NCI-H446 (cell line): ENCODE measurements at regions not wholly inside any gene's neighbourhood (a gene's known extent, or its start where the extent isn't known, plus 50 kb on each side); places are given as distances from the start of the nearest gene placed in this dataset.
A peak's percentile ranks its signal among the peaks of the same experiment; 100 is the strongest.
"Not testable (repeated sequence)": the region's sequence is repeated elsewhere in the genome, so short reads cannot be mapped to it uniquely, and the experiment has no call there.

Experiments
- DNase-seq, 2 experiments: peaks; one replicate each; lab custom pipeline; 2025; lab: John Stamatoyannopoulos, UW

DNA sequence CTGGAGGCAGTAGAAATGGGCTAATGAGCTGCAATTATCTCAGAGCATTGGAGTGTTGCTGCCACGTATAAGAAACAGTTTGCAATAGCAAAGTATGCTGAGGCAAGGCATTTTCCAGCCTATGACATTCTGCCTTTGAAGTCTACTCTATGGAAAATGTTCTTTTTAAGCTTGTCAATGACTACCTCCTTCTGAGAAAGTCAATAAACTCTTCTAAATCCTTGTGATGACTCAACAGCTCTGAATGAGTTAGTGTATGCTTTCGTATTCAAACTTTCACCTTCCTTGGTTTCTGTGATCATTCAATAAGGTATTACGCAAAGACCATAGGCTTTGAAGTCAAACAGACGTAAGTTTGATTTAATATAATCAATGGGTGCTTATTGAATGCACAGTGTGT is 111.2 kb downstream of the CAPZA3 start:
- DNase-seq: no peak

GRCh38 chr12:18849761-18850160 is 111.8 kb downstream of the CAPZA3 start:
- no peak for DNase-seq

DNA sequence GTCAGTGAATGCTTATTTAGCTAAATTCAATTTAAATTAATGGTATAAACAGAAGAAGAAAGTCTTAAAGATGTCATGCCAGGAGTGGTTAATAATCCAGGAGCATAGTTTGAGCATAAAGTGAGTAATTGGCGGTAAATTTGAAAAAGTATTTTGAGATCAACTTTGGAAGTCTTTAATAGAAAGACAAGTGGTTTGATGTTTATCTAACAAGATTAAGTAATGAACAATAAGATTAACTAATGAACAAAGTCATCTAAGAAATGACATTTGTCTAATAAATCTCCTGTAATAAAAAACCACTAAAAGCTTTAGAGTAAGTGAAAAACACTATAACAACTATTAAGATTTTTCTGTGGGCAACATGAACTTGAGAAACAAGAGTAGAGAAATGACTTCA is 112.8 kb downstream of the CAPZA3 start:
- no peak for DNase-seq

DNA sequence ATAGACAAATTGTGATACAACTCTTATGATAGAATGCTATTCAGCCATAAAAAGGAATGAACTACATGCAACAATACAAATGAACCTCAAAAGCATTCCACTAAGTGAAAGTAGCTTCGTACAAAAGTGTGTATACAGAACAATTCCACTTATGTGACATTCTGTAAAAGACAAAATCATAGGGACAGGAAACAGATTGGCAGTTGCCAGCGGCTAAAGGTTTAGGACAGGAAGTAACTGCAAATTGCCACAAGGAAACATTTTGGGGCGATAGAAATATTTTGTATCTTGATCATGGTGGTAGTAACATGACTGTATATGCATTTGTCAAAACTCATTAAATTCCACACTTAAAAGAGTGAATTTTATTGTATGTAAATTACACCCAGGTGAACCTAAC is 113.4 kb downstream of the CAPZA3 start:
- DNase-seq: no peak

GRCh38 chr12:18853570-18854366 is 115.8 kb downstream of the CAPZA3 start:
- DNase-seq: no peak

GRCh38 chr12:18857656-18858055 is 119.7 kb downstream of the CAPZA3 start:
- no peak for DNase-seq

DNA sequence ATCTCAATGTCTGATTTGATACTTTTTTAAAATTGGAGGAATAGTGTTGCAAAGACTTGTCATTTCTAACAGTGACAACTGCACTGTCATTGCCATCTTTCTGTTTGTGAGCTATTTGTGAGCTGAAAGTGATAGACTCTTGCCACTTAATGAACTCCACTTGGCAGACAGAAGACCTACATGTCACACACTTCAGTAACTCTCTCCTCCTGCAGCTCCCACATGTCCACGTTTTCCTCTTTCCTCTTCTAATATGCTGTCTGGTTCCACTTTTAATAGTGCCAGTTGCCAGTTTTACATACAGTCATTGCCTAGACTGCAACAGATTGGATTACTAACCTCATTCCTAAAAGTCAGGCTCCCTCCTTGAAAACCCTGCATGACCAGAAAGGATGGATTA is 121.5 kb downstream of the CAPZA3 start:
- peak; percentile 51 to 68 for DNase-seq

- DNase-seq: peak in 1 of 2 experiments; percentile 35
Observed at GRCh38 chr12:18861287-18861858, 123.5 kb downstream of the CAPZA3 start.

GRCh38 chr12:18863769-18864500 is 126.0 kb downstream of the CAPZA3 start:
- no peak for DNase-seq

DNA sequence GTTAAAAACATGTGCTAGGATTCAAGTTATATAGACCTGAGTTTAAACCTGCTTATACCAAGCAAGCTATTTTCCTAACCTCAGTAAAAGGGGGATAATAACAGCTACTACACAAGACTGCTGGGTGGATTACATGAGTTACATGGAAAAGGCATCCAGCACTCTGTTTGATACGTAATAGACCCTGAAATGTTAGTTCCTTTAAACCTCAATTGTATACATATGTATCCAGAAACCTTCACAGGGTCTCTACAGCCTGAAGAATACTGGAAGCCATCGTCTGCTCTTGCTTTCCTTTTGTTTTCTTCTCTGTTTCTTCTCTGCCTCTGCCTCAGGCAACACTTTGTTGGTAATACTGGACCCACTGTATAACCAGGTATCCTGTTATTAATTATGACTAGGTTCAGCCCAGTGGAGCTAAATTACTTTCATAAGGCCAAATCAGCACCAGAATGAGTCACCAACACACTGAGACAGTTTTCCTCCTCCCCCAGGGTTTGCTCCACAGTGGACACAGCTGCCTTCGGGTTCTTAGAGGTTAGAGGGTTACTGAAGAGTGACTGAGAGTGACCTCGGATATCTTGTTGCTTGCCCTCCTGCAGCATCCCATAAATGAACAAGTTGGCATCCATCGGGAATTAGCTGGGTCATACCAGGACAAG is 127.1 kb downstream of the CAPZA3 start:
- DNase-seq: no peak

GRCh38 chr12:18868717-18869116 is 130.8 kb downstream of the CAPZA3 start:
- DNase-seq: no peak

DNA sequence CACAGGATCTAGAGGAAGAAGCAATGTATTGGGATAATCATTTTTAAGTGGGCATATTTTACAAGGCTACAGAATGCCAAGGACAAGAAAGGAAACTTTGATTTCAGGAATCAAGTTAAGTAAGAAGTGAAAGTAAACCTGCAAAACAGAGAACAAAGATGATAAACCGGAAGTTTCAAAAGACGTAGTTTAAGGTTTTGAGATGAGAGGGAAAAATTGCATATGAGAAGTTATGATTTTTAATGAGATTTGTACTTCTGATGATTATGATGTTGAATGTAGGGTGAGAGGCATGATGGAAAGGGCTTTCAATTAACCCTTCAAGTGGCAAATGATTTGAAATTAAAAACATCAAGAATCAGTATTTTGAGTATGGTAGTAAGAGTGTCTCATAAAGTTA is 134.9 kb downstream of the CAPZA3 start:
- DNase-seq: no peak

DNA sequence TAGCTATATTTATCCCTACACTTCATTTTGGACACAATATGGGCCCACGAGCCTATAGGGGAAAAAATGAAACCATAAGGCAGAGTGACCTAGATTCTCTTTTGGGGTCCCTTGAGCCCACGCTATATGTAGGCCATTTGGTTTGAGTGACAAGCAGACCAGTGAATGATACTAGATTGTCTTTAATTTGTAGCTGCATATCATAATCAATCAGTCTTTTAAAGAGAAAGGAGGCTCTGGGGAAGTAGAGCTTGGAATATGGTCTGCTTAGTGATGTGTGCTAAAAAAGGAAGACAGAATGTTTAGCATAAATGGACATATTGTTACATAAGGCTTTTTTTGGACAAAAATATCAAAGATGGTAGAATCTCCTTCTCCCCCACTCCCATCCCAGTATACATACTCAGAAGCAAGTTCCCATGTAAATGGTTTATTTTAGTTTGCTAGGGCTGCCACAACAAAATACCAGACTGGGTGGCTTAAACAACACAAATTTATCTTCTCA is 140.8 kb downstream of the CAPZA3 start:
- DNase-seq: no peak

DNA sequence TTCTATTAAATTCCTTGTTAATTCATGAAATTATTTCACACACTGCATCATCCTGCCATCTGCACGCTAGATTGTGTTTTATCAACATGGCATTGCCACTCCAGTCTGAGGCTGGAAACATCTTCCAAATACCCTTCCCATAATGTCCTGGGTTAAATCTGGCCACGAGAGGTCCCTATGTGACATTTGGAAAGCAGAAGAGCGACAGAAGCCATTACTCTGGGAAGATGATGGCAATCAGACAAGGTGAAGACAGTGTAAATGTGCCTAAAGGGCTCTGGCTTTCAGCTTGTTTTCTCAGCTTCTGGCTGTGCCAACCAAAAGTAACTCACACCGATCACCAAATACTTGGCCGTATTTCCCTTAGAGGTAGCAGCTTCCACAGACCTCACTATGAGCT is 144.8 kb downstream of the CAPZA3 start:
- no peak for DNase-seq

DNA sequence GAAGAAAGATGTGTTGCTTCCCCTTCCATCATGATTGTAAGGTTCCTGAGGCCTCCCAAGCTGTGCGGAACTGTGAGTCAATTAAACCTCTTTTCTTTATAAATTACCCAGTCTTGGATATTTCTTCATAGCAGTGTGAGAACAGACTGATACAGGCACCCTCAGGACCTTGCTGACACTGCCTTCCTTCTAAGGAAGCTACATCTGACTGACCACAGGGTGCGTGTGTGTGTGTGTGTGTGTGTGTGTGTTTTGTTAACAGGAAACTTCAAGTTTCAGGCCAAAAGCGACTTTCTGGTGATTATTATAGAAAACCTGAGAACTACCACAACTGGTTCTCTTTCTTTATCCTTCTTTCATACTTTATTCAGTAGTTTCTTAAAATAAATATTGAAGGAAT is 149.0 kb downstream of the CAPZA3 start:
- no peak for DNase-seq

DNA sequence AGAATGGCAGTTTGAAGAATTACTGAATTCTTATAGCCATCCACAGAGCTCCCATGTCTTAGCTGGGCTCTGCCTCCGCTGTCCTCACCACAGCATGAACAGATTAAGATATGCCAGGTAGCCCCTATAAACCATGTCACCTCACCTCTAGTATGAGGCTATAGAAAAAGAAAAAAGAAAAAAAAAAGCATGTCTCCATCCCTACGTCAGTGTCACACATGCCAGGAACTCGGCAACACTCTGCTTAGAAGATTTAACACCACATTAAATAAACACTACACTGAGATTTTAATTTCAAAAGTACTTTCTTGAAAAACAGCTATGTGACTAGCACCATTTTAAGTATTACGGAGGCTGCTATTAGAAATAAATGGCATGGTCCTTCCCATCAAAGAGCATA is 149.4 kb downstream of the CAPZA3 start:
- DNase-seq: no peak

DNA sequence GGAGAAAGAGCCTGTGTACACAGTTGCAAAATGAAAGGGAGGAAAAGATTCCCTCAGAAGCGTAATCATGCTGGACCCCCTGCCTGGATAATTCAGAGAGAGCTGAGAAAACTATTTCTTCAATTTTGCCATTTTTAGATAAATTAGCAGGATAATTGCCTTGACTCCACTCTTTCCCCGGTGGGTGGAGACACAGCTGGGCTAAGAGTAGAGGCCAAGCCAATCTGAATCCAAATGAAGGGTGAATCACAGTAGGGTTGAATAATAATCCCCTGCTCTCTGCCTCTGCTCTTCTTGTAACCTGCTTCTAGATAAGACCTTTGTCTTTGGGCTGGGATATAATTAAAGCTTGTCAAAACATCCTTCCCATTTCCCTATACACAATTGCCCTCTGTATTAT is 150.1 kb downstream of the CAPZA3 start:
- no peak for DNase-seq

- not testable (repeated sequence) for DNase-seq
Observed at GRCh38 chr12:18890621-18891020, 152.7 kb downstream of the CAPZA3 start.

DNA sequence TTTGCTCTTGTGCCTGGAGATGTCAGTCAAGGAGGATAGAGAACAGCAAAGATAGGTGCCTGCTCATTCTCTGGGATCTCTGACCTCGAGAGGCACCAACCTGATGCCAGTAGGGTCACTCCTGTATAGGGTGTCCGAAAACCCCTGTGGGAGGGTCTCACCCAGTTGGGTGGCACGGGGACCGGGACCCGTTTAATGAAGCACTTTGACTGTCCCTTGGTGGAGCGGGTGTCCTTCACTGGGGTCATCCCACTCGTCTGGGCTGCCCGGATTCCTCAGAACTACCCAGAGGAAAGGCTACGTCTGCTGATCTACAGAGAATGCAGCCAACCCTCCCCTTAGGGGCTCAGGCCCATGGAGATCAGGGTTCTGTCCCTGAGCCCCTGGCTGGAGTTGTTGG is 157.6 kb downstream of the CAPZA3 start:
- no peak for DNase-seq

DNA sequence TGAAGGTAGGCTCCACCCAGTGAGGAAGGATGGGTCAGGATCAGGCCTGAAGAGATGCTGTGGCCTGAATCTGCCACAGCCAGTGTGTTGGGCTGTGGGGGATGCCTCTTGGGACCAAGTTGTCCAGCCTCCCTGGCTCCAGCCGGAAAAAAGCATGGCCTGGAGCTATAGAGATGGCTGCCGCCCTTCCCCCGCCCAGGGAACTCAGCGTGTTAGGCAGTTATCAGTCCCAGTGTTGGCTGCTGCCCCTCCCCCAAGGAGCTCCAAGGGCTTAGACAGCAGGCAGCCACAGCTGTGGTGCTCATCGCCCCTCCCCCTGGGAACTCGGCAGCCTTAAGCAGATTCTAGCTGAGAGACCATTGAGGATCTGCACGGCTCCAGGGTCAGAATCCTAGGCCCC is 158.0 kb downstream of the CAPZA3 start:
- DNase-seq: no peak

DNA sequence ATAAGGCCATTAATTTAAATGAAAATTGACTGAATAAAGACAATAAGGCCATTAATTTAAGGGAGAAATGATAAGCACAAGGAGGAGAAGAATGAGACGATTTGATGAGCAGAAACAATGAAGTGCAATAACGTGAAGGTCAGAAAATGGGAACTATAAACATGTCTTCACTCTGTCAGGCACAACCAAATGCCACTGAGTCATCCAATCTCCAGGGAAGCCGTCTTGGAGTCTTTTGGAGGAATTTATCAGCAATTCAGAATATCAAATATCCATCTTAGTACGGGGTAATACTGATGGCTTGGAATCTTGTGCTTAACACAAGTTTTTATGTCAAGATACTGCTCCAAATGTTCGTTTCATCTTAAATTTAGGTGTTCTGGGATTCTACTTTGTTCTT is 159.9 kb downstream of the CAPZA3 start:
- no peak for DNase-seq

DNA sequence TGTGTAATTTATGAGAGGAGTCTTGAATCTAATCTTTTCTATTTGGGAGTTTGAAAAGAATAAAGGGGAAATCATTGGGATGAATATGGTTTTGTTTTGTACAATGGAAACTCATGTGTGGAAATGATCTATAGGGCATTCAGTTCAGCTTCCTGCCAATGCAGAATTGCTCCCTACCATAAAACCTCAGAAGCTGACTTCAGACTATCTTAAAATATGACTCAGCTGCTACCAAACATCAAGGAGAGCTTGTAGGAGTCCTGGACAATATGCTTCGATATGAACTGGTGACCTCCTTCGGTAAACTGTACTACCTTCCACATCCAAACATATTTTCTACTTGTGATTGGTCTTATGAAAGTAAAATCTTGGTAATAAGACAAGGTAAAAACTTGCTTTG is 160.6 kb downstream of the CAPZA3 start:
- no peak for DNase-seq

DNA sequence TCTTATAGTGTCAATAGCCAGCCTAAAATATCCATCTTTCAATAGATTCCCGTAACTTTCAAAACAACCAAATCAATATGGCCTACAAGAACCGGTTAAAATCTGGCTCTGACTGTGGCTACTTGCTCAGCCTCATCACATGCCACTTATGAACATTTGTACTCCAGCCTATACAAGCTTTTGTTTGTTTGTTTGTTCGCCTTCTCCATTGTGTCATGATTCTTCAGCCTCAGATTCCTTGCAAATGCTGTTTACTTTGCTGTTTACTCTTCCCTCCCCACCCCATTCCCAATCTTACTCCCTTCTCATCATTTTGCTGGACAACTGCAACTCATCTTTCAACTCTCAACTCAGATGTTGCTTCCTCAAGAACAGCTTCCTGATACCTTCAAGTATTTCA is 161.2 kb downstream of the CAPZA3 start:
- DNase-seq: no peak
